ENCODE measurements at regions not wholly inside any gene's neighbourhood (a gene's known extent, or its start where the extent isn't known, plus 50 kb on each side); places are given as distances from the start of the nearest gene placed in this dataset.
"Not testable (repeated sequence)": the region's sequence is repeated elsewhere in the genome, so short reads cannot be mapped to it uniquely, and the experiment has no call there.

GRCh38 chr6:5838656-5839396 is 167.9 kb downstream of the NRN1 start:
- no peak for DNase-seq (ENCODE audit: low spot score)

- no peak for DNase-seq (ENCODE audit: low spot score)
Observed at GRCh38 chr6:5837323-5837722, 169.4 kb downstream of the NRN1 start.

GRCh38 chr6:5836597-5836996 is 170.1 kb downstream of the NRN1 start:
- DNase-seq (ENCODE audit: low spot score): not testable (repeated sequence)

- DNase-seq (ENCODE audit: low spot score): no peak
Observed at GRCh38 chr6:5833120-5833519, 173.6 kb downstream of the NRN1 start.

- no peak for DNase-seq (ENCODE audit: low spot score)
Observed at GRCh38 chr6:5832668-5833067, 174.1 kb downstream of the NRN1 start.

GRCh38 chr6:5831219-5831862 is 175.4 kb downstream of the NRN1 start:
- not testable (repeated sequence) for DNase-seq (ENCODE audit: low spot score)

GRCh38 chr6:5828296-5828695 is 178.4 kb downstream of the NRN1 start:
- no peak for DNase-seq (ENCODE audit: low spot score)

GRCh38 chr6:5827056-5827904 is 179.4 kb downstream of the NRN1 start:
- no peak for DNase-seq (ENCODE audit: low spot score)

GRCh38 chr6:5824382-5824983 is 182.2 kb downstream of the NRN1 start:
- DNase-seq (ENCODE audit: low spot score): not testable (repeated sequence)

Small RNA genes in the stretch of these regions (small RNA-seq; reads per million reads assigned to genes)
- gene RN7SL221P: 0 reads per million in 2 experiments

Data from SK-N-DZ (cell line).